A673 (cell line): ENCODE measurements at regions not wholly inside any gene's neighbourhood (a gene's known extent, or its start where the extent isn't known, plus 50 kb on each side); places are given as distances from the start of the nearest gene placed in this dataset.
A peak's percentile ranks its signal among the peaks of the same experiment; 100 is the strongest.

ENCODE experiments used
- BruUV-seq: library from RNA; stranded (reverse); fragments of 400-500 nt; replicated peaks from 2 replicates; lab custom pipeline; 2021; lab: Mats Ljungman, UMichigan
- CTCF ChIA-PET: fragments of 300-600 bp; sonication (Branson Sonifier 250); formaldehyde crosslinking; loops from one replicate; lab custom pipeline; 2022; ENCODE audit warnings: antibody characterized with exemption; lab: Charles Lee
- POLR2A ChIA-PET: fragments of 300-600 bp; sonication (Branson Sonifier 250); formaldehyde crosslinking; loops from one replicate; lab custom pipeline; 2022; ENCODE audit warnings: antibody characterized with exemption; ENCODE audit not compliant: low non-redundant PET; lab: Charles Lee
- DNase-seq: peaks from one replicate; pipeline ENCODE4 v3.0.0-alpha.2; 2015; ENCODE audit warnings: low spot score
- H3K27ac ChIP-seq: fragments of 200-600 bp; sonication (generic); 2 replicates; pipeline ENCODE4 v1.5.1; 2016; ENCODE audit warnings: mixed run types, low read depth, mild to moderate bottlenecking, mixed read lengths, antibody characterized with exemption, low read length; ENCODE audit not compliant: poor library complexity, severe bottlenecking
- H3K27me3 ChIP-seq: fragments of 200-600 bp; sonication (generic); replicated peaks from 2 replicates; pipeline ENCODE4 v1.6.1; 2017; ENCODE audit warnings: mixed run types, low read depth, mild to moderate bottlenecking, mixed read lengths, antibody characterized with exemption, low read length; ENCODE audit not compliant: insufficient read depth, poor library complexity
- H3K36me3 ChIP-seq: fragments of 200-600 bp; sonication (generic); 2 replicates; pipeline ENCODE4 v1.6.1; 2016; ENCODE audit warnings: mixed run types, mild to moderate bottlenecking, mixed read lengths, antibody characterized with exemption, low read length; ENCODE audit not compliant: insufficient read depth, poor library complexity, severe bottlenecking
- H3K4me1 ChIP-seq: fragments of 200-600 bp; sonication (generic); 2 replicates; pipeline ENCODE4 v1.6.1; 2017; ENCODE audit warnings: mixed run types, mild to moderate bottlenecking, mixed read lengths, antibody characterized with exemption, low read length; ENCODE audit not compliant: insufficient read depth, poor library complexity, severe bottlenecking
- H3K4me3 ChIP-seq: fragments of 200-600 bp; sonication (generic); 2 replicates; pipeline ENCODE4 v1.5.1; 2016; ENCODE audit warnings: low read depth, mixed run types, mild to moderate bottlenecking, mixed read lengths, low read length; ENCODE audit not compliant: poor library complexity, severe bottlenecking
- H3K9me3 ChIP-seq: fragments of 200-600 bp; sonication (generic); 2 replicates; pipeline ENCODE4 v1.6.1; 2016; ENCODE audit warnings: mixed run types, low read depth, mild to moderate bottlenecking, mixed read lengths, antibody characterized with exemption, low read length; ENCODE audit not compliant: poor library complexity, severe bottlenecking
- EZH2 ChIP-seq: fragments of 200-600 bp; sonication (generic); IDR thresholded peaks from 2 replicates; pipeline ENCODE4 v1.6.1; 2017; ENCODE audit warnings: borderline replicate concordance, low read depth, mild to moderate bottlenecking, mixed read lengths, antibody characterized with exemption, low read length; ENCODE audit not compliant: poor library complexity, severe bottlenecking
- intact Hi-C: fragments of 100-400 bp; cut with micrococcal nuclease; formaldehyde crosslinking; loops from one replicate; pipeline ENCODE4 v1.10.0; 2022; ENCODE audit not compliant: unreplicated experiment
- TF ChIP-seq, protein P1 (sequence below): fragments of 300-800, 200-600 bp; sonication (generic); conservative IDR thresholded peaks from 2 replicates; pipeline ENCODE4 v1.5.1; 2017; ENCODE audit warnings: low read depth, mild to moderate bottlenecking, antibody characterized with exemption, low read length, moderate library complexity, mixed read lengths

- Histone ChIP-seq H3K27ac (no peak overlapping the region), H3K36me3 (no peaks in the 10 kb centered on the region), H3K9me3 (no peaks in the 10 kb centered on the region), H3K4me3 (no peak overlapping the region), H3K4me1 (no peaks in the 10 kb centered on the region), H3K27me3 (no peaks in the 10 kb centered on the region)
- POLR2A ChIA-PET: no interaction called here
- DNase-seq: no peak
- CTCF ChIA-PET: no interaction called here
- no TSS peak for BruUV-seq
- intact Hi-C loops: no loop called here
- TF ChIP-seq, protein P1, sequence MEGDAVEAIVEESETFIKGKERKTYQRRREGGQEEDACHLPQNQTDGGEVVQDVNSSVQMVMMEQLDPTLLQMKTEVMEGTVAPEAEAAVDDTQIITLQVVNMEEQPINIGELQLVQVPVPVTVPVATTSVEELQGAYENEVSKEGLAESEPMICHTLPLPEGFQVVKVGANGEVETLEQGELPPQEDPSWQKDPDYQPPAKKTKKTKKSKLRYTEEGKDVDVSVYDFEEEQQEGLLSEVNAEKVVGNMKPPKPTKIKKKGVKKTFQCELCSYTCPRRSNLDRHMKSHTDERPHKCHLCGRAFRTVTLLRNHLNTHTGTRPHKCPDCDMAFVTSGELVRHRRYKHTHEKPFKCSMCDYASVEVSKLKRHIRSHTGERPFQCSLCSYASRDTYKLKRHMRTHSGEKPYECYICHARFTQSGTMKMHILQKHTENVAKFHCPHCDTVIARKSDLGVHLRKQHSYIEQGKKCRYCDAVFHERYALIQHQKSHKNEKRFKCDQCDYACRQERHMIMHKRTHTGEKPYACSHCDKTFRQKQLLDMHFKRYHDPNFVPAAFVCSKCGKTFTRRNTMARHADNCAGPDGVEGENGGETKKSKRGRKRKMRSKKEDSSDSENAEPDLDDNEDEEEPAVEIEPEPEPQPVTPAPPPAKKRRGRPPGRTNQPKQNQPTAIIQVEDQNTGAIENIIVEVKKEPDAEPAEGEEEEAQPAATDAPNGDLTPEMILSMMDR: no peak
- TF ChIP-seq EZH2: no peak
Observed at GRCh38 chr18:1559563-1559962, 654.9 kb downstream of the ADCYAP1 start.

- intact Hi-C loops: no loop called here
- H3K36me3 ChIP-seq: no peaks in the 10 kb centered on the region
- no peak overlapping the region for H3K4me3 ChIP-seq
- no peak overlapping the region for H3K27ac ChIP-seq
- ChIA-PET POLR2A (no interaction called here), CTCF (no interaction called here)
- H3K4me1 ChIP-seq: no peaks in the 10 kb centered on the region
- DNase-seq: peak; percentile 4
- TF ChIP-seq EZH2: no peak
- TF ChIP-seq, protein P1: no peak
- no peaks in the 10 kb centered on the region for H3K27me3 ChIP-seq
- BruUV-seq: no TSS peak
- no peaks in the 10 kb centered on the region for H3K9me3 ChIP-seq
Observed at GRCh38 chr18:1564793-1565192, 660.1 kb downstream of the ADCYAP1 start.

- Histone ChIP-seq H3K4me3 (no peak overlapping the region), H3K27me3 (no peaks in the 10 kb centered on the region), H3K9me3 (no peaks in the 10 kb centered on the region), H3K27ac (no peak overlapping the region), H3K36me3 (no peaks in the 10 kb centered on the region), H3K4me1 (no peaks in the 10 kb centered on the region)
- CTCF ChIA-PET: no interaction called here
- DNase-seq: no peak
- TF ChIP-seq EZH2: no peak
- TF ChIP-seq, protein P1: no peak
- intact Hi-C loops: no loop called here
- no TSS peak for BruUV-seq
- POLR2A ChIA-PET: no interaction called here
Observed at GRCh38 chr18:1571206-1571605, 666.5 kb downstream of the ADCYAP1 start.
